HepG2 (cell line): ENCODE measurements at regions not wholly inside any gene's neighbourhood (a gene's known extent, or its start where the extent isn't known, plus 50 kb on each side); places are given as distances from the start of the nearest gene placed in this dataset.

Source experiments
- ATAC-seq: fragments of 200-7000 bp; cut with Tn5 transposase; 3 replicates; pipeline ENCODE4 v1.9.1; 2020; ENCODE audit warnings: mild to moderate bottlenecking, moderate library complexity
- BruUV-seq: library from RNA; stranded (reverse); fragments of 400-500 nt; replicated peaks from 2 replicates; lab custom pipeline; 2021; lab: Mats Ljungman, UMichigan
- CTCF ChIA-PET: fragments of 300-600 bp; formaldehyde crosslinking; extraction: SDS; loops from one replicate; lab custom pipeline; 2021; ENCODE audit warnings: low total read pairs, inconsistent platforms, low intra/inter-chr PET ratio; lab: Yijun Ruan, JAX
- POLR2A ChIA-PET: fragments of 350-600 bp; sonication (Branson Sonifier 250); formaldehyde crosslinking; loops from one replicate; lab custom pipeline; 2020; ENCODE audit warnings: antibody characterized with exemption, inconsistent platforms; lab: Yijun Ruan, JAX
- DNase-seq: peaks from one replicate; pipeline ENCODE4 v3.0.0-alpha.2; 2015; ENCODE audit warnings: low spot score
- FAIRE-seq: peaks from 3 replicates; lab custom pipeline; 2011; peaks lifted over from hg19 to GRCh38; lab: Jason Lieb, UNC
- H2AFZ ChIP-seq: one replicate; pipeline ENCODE4 v1.6.1; 2011; ENCODE audit warnings: low read length, inconsistent platforms
- H3K27ac ChIP-seq: fragments of 300-600 bp; 3 replicates; pipeline ENCODE4 v1.8.0; 2011; ENCODE audit warnings: mixed run types, mild to moderate bottlenecking, mixed read lengths, low read length, inconsistent platforms; ENCODE audit not compliant: insufficient read depth; ENCODE audit errors: extremely low read length
- H3K27me3 ChIP-seq, 2 experiments: fragments of 200-600 bp in 1 of 2; 2 replicates in 1 of 2; 3 replicates in 1 of 2; pipeline versions ENCODE4 v1.6.0 to v1.8.0; 2011; ENCODE audit warnings: low read length in 2 of 2, mild to moderate bottlenecking in 2 of 2, moderate library complexity in 2 of 2, inconsistent platforms in 1 of 2; ENCODE audit not compliant: insufficient read depth in 2 of 2, control insufficient read depth in 1 of 2
- H3K36me3 ChIP-seq, 2 experiments: fragments of 200-600 bp in 1 of 2; replicated peaks in 1 of 2; 2 replicates in 1 of 2; 3 replicates in 1 of 2; pipeline versions ENCODE4 v1.5.1 to v1.8.0; 2011; ENCODE audit warnings: low read length in 2 of 2, inconsistent platforms in 1 of 2; ENCODE audit not compliant: insufficient read depth in 2 of 2, control insufficient read depth in 1 of 2
- H3K4me1 ChIP-seq: 2 replicates; pipeline ENCODE4 v1.5.1; 2012; ENCODE audit warnings: low read length, inconsistent platforms; ENCODE audit not compliant: insufficient read depth
- H3K4me2 ChIP-seq: 2 replicates; pipeline ENCODE4 v1.6.0; 2011; ENCODE audit warnings: low read depth, low read length, inconsistent platforms
- H3K4me3 ChIP-seq, 3 experiments: fragments of 200-600 bp in 1 of 3; sonication (generic), shearing (Covaris generic) in 1 of 3; replicated peaks in 1 of 3; 2 replicates each; pipeline ENCODE4 v1.5.1; 2011 to 2016; ENCODE audit warnings: low read length in 3 of 3, inconsistent platforms in 2 of 3, low read depth in 2 of 3, mild to moderate bottlenecking in 2 of 3, control low read depth in 1 of 3, mixed read lengths in 1 of 3; ENCODE audit not compliant: insufficient read depth in 1 of 3
- H3K79me2 ChIP-seq: one replicate; pipeline ENCODE4 v1.6.1; 2011; ENCODE audit warnings: low read length, inconsistent platforms; ENCODE audit not compliant: insufficient read depth
- H3K9ac ChIP-seq: 2 replicates; pipeline ENCODE4 v1.6.0; 2011; ENCODE audit warnings: mild to moderate bottlenecking, low read depth, low read length, inconsistent platforms; ENCODE audit not compliant: insufficient read depth
- H3K9me3 ChIP-seq: 2 replicates; pipeline ENCODE4 v1.5.1; 2012; ENCODE audit warnings: mild to moderate bottlenecking, low read length
- H4K20me1 ChIP-seq: 2 replicates; pipeline ENCODE4 v1.6.0; 2011; ENCODE audit warnings: inconsistent platforms, mild to moderate bottlenecking, low read length, moderate library complexity; ENCODE audit not compliant: insufficient read depth
- ATF1 ChIP-seq: IDR thresholded peaks from 2 replicates; pipeline ENCODE4 v1.6.1; 2016; ENCODE audit warnings: mild to moderate bottlenecking, control low read depth
- FOXA1 ChIP-seq, 2 experiments: fragments of 450-650 bp in 1 of 2; sonication (generic) in 1 of 2; formaldehyde crosslinking in 1 of 2; IDR thresholded peaks; 2 replicates each; pipeline versions ENCODE4 v1.4.0 to v1.6.1; 2016 to 2020; ENCODE audit warnings: missing genetic modification reagents in 1 of 2
- KAT8 ChIP-seq: IDR thresholded peaks from 2 replicates; pipeline ENCODE4 v1.6.1; 2016; ENCODE audit warnings: missing genetic modification reagents, missing compliant biosample characterization
- MIER2 ChIP-seq: IDR thresholded peaks from 2 replicates; pipeline ENCODE4 v1.6.1; 2016; ENCODE audit warnings: missing biosample characterization, missing genetic modification reagents
- ZBTB40 ChIP-seq, 2 experiments: fragments of 450-650 bp in 1 of 2; sonication (generic) in 1 of 2; formaldehyde crosslinking in 1 of 2; IDR thresholded peaks; 2 replicates each; pipeline versions ENCODE4 v1.6.1 to v1.8.0; 2016 to 2022; ENCODE audit warnings: antibody characterized with exemption in 1 of 2, mild to moderate bottlenecking in 1 of 2, missing genetic modification reagents in 1 of 2
- ZNF639 ChIP-seq: conservative IDR thresholded peaks from 2 replicates; pipeline ENCODE4 v1.6.1; 2018; ENCODE audit warnings: missing genetic modification reagents
- WGBS: methylation state at CpG from one replicate; pipeline ENCODE4 v1.1.6; 2017; ENCODE audit warnings: low lambda C conversion rate; 5-methylcytosine and 5-hydroxymethylcytosine counted together
- in situ Hi-C: cut with HindIII; loops from 2 replicates; pipeline ENCODE4 v1.10.0; 2017; ENCODE audit warnings: low pct_unique_long_range_greater_than_20kb; ENCODE audit not compliant: extremely low pct_ligation_motif_present
- intact Hi-C: fragments of 100-400 bp; cut with micrococcal nuclease; formaldehyde crosslinking; loops from one replicate; pipeline ENCODE4 v1.10.0; 2022; ENCODE audit not compliant: unreplicated experiment

- Histone ChIP-seq H3K79me2 (no peaks in the 10 kb centered on the region), H2AFZ (no peak overlapping the region), H3K9ac (no peak overlapping the region), H4K20me1 (0 out of 2 replicates have a peak, but pooled peaks cover 4% of the 10 kb centered on the region), H3K9me3 (peaks cover 6% of the 10 kb centered on the region; the same call in 1 of the 2 replicates), H3K4me1 (no peaks in the 10 kb centered on the region), H3K27me3 (peaks cover 0 to 6% of the 10 kb centered on the region in 2 experiments; a peak in 1 of 5 replicates), H3K27ac (no peak overlapping the region), H3K4me2 (no peak overlapping the region), H3K36me3 (no peaks in the 10 kb centered on the region), H3K4me3 (no peak overlapping the region)
- no TSS peak for BruUV-seq
- in situ Hi-C loops: no loop called here
- TF ChIP-seq ZNF639 (CRISPR knock-in tag) (no peak), FOXA1 (IDR thresholded peaks at IDR 0.05) (no peak), FOXA1 (CRISPR knock-in tag; IDR thresholded peaks at IDR 0.05) (no peak)
- 16% methylated on average over 9 of the region's 10 CpGs for WGBS
- intact Hi-C loops: no loop called here
- no peak for FAIRE-seq
- no peak for DNase-seq
- POLR2A ChIA-PET: no interaction called here
- CTCF ChIA-PET: no interaction called here
- ATAC-seq: no peak
Measured at GRCh38 chr4:26086621-26087441, 172.8 kb downstream of the SMIM20 start.

GRCh38 chr4:26088433-26088928, 174.5 kb downstream of the SMIM20 start:
- no peak for ATAC-seq
- peaks cover 6% of the 10 kb centered on the region; the same call in 1 of the 2 replicates for H3K9me3 ChIP-seq
- no peak for DNase-seq
- in situ Hi-C loops: no loop called here
- H3K4me1 ChIP-seq: no peaks in the 10 kb centered on the region
- WGBS: 0% methylated on average over 4 of the region's 4 CpGs
- ChIA-PET CTCF (no interaction called here), POLR2A (no interaction called here)
- no peak overlapping the region for H2AFZ ChIP-seq
- intact Hi-C loops: no loop called here
- no peak overlapping the region for H3K4me2 ChIP-seq
- H3K79me2 ChIP-seq: no peaks in the 10 kb centered on the region
- BruUV-seq: no TSS peak
- H3K9ac ChIP-seq: no peak overlapping the region
- FAIRE-seq: no peak
- H3K27me3 ChIP-seq: 0 out of 5 replicates have a peak, but pooled peaks cover 0 to 1% of the 10 kb centered on the region in 2 experiments
- 0 out of 2 replicates have a peak, but pooled peaks cover 4% of the 10 kb centered on the region for H4K20me1 ChIP-seq
- H3K27ac ChIP-seq: no peak overlapping the region
- no peak overlapping the region for H3K4me3 ChIP-seq
- H3K36me3 ChIP-seq: no peaks in the 10 kb centered on the region
- TF ChIP-seq KAT8 (CRISPR knock-in tag) (no peak), ATF1 (no peak), MIER2 (CRISPR knock-in tag) (no peak), ZBTB40 (IDR thresholded peaks at IDR 0.05) (no peak), ZBTB40 (CRISPR knock-in tag; IDR thresholded peaks at IDR 0.05) (no peak)
